GM10266 (cell line): ENCODE measurements at regions not wholly inside any gene's neighbourhood (a gene's known extent, or its start where the extent isn't known, plus 50 kb on each side); places are given as distances from the start of the nearest gene placed in this dataset.

ENCODE experiments used
- DNase-seq: peaks from one replicate; pipeline ENCODE4 v3.0.0; 2012; ENCODE audit errors: extremely low spot score
- TF ChIP-seq, protein P1 (sequence below): IDR thresholded peaks from 2 replicates; pipeline ENCODE4 v1.5.1; 2012; ENCODE audit warnings: mild to moderate bottlenecking, low read depth; ENCODE audit not compliant: control insufficient read depth, insufficient read depth; ENCODE audit errors: missing control alignments

DNA sequence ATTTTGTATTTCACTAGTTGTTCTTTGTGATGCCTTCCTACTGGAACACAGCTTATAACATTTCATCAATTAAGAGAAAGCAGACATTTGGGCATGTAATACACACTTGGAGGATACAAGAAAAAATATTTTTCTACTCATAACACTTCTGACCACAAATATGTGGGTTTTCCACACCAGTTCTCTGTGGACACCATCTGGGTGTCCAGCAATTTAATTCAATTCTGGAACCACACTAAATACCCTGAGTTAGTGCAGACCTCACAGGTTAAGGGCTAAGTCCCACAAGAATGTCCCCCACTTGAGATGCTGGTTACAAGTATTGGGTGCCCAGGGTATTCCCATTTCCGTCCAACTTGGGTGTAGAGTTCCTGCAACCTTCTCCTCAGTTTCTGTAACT lies 91.1 kb upstream of the SKOR2 start:
- DNase-seq, result no peak
- TF ChIP-seq, protein P1, sequence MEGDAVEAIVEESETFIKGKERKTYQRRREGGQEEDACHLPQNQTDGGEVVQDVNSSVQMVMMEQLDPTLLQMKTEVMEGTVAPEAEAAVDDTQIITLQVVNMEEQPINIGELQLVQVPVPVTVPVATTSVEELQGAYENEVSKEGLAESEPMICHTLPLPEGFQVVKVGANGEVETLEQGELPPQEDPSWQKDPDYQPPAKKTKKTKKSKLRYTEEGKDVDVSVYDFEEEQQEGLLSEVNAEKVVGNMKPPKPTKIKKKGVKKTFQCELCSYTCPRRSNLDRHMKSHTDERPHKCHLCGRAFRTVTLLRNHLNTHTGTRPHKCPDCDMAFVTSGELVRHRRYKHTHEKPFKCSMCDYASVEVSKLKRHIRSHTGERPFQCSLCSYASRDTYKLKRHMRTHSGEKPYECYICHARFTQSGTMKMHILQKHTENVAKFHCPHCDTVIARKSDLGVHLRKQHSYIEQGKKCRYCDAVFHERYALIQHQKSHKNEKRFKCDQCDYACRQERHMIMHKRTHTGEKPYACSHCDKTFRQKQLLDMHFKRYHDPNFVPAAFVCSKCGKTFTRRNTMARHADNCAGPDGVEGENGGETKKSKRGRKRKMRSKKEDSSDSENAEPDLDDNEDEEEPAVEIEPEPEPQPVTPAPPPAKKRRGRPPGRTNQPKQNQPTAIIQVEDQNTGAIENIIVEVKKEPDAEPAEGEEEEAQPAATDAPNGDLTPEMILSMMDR, result no peak

DNA sequence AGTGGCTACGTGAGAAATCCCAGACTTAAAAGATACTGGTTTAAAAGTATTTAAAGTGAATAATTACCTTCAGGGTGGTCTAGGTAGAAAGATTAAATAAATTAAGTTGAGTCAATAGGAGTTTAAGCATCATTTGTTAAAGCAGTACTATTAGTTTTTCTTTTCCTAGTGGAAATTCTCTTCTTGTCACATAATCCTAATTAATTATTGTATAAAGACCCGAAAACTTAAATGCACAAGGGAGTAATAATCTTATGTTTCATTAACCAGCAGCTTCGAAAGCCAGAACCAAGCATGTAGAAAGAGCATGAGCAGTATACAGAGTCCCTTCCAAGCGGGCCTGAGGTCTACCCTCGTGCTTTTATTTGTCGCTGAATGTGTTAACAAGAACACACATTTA lies 90.2 kb upstream of the SKOR2 start:
- TF ChIP-seq, protein P1, result no peak
- DNase-seq, result no peak

DNA sequence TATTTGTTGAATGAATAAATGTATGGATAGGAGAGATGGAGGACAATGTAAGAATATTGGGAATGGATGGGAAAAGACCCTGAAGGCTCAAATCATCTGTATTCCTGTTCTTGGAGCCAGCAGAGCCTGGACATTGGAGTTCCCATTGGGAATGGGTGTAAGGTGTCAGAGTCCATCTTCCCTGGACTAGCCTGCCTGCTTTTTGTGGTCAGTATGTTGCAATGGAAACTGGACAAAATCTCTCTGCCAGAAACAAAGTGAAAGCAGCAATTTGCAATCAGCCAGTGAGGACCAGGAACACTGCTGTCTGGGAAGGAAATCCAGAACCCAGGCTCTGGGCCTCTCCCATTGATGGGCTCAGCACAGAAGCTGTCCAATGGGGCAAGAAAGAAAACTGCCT lies 83.5 kb upstream of the SKOR2 start:
- DNase-seq, result no peak
- TF ChIP-seq, protein P1, result no peak

DNA sequence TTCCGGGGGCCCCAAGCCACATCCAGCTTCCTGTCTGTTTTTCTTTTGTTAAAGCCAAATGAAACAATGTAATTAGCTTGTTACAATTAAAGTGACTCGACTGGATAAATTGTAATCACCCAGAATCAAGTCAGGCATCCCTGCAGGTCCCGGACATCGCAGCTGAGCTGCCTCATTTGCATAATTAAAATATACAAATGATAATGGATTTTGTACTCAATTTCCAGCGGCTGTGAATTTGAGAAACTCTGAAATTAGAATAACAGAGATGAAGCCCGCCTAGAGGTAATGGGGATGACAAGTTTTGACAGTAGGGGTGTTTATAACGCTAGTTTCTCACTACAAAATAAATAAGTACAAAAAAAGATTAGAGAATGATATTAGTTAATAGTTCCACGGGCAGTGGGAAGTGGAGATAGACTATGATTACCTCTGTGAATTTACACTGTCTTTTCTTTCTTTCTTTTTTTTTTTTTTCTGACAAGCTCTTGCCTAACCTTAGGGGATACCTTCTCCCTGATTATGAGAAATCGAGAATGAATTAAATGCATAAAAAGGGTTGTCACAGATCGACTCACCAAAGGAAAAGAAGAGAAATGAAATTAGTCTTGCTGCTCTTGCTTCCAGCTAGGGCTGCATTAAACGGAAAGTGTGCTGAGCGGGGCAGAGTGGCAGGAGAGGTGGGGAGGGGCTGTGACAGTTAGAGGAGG lies 82.6 kb upstream of the SKOR2 start:
- TF ChIP-seq, protein P1, result no peak
- no peak for DNase-seq

DNA sequence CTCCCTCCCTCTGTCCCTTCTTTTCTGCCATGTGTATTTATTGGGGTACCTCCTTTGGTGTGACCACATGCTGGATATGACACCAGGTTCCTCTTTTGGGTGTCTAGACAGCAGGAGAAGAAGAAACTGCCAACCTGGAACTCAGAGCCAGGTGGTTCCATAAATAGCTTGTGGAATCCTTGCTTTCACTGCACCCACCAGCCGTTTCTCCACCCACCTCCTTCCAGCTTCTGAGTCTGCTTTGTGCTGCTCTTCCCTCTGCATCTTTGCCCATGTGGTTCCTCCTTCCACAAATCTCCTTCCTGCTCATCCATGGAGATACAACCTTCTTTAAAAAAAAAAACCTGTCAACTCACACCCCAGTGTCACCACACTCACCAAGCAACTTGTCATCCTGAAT lies 80.2 kb upstream of the SKOR2 start:
- DNase-seq, result no peak
- TF ChIP-seq, protein P1, result no peak

DNA sequence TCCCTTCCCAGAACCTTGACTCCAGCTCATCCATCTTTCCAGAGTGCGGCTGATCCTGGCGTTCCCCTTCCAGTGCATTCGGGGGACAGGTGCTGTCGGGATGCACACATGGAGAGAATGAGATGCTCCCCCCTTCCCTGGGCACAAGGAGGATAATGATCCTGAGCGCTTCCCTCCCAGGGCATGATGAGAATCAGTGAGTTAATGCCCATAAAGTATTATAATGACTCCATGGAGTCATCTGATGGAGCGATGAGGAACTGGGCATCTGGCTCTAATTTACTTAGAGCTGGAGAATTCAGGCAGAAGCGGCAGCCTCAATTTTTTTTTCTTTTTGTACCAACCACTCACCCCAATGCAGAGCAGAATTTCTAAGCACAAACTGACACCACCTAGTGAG lies 79.6 kb upstream of the SKOR2 start:
- no peak for DNase-seq
- TF ChIP-seq, protein P1, result no peak

DNA sequence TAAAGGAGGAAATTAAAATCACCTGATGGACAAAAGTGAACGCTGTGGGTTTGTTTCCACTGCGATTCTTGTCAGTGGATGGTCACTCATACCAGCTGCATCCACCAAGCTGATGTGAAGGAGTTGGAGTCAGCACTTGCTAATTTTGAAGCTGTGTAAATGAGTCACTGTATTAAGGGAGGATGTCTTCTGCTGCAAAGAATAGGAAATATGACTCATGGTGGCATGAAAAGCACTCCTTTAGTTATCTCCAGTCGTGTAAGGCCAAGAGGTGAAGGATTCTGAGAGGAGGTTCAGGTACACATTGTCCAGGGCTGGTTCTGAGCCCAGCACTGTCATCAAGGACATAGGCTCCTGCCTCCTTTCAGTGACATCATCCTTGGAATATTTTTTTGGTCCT lies 71.7 kb upstream of the SKOR2 start:
- TF ChIP-seq, protein P1, result no peak
- DNase-seq, result no peak
